GM12878 (cell line): ENCODE measurements at regions not wholly inside any gene's neighbourhood (a gene's known extent, or its start where the extent isn't known, plus 50 kb on each side); places are given as distances from the start of the nearest gene placed in this dataset.

Source experiments
- ATAC-seq: fragments of 200-7000 bp; cut with Tn5 transposase; 3 replicates; pipeline ENCODE4 v1.9.1; 2020; ENCODE audit warnings: mild to moderate bottlenecking, moderate library complexity
- BruUV-seq: library from RNA; stranded (reverse); fragments of 400-500 nt; replicated peaks from 2 replicates; lab custom pipeline; 2021; lab: Mats Ljungman, UMichigan
- CTCF ChIA-PET: fragments of 300-600 bp; sonication (Branson Sonifier 250); formaldehyde crosslinking; extraction: SDS; loops from one replicate; lab custom pipeline; 2021; ENCODE audit warnings: inconsistent platforms; lab: Yijun Ruan, JAX
- POLR2A ChIA-PET: fragments of 350-600 bp; formaldehyde crosslinking; extraction: SDS; loops from one replicate; lab custom pipeline; 2021; ENCODE audit warnings: inconsistent platforms; lab: Charles Lee
- RAD21 ChIA-PET: fragments of 300-600 bp; sonication (Branson Sonifier 250); formaldehyde crosslinking; loops from one replicate; lab custom pipeline; 2023; ENCODE audit warnings: antibody characterized with exemption; ENCODE audit not compliant: unreplicated experiment; lab: Charles Lee
- SMC1A ChIA-PET: fragments of 300-600 bp; sonication (Branson Sonifier 250); formaldehyde crosslinking; loops from one replicate; lab custom pipeline; 2023; ENCODE audit not compliant: unreplicated experiment, uncharacterized antibody; lab: Charles Lee
- DNase-seq: peaks from one replicate; pipeline ENCODE4 v3.0.0-alpha.2; 2011; ENCODE audit warnings: low read depth, low spot score
- FAIRE-seq: peaks from 3 replicates; lab custom pipeline; 2011; peaks lifted over from hg19 to GRCh38; lab: Jason Lieb, UNC
- H2AFZ ChIP-seq: 2 replicates; pipeline ENCODE4 v1.6.0; 2011; ENCODE audit warnings: low read depth, low read length, control low read depth; ENCODE audit not compliant: control insufficient read depth
- H3K27ac ChIP-seq: 2 replicates; pipeline ENCODE4 v1.5.1; 2011; ENCODE audit warnings: control low read depth; ENCODE audit not compliant: control insufficient read depth, insufficient read depth
- H3K27me3 ChIP-seq, 2 experiments: replicated peaks in 1 of 2; 2 replicates each; pipeline versions ENCODE4 v1.6.0 to v1.6.1; 2011; ENCODE audit warnings: low read length in 1 of 2; ENCODE audit not compliant: control insufficient read depth in 2 of 2, insufficient read depth in 2 of 2
- H3K36me3 ChIP-seq, 2 experiments: 2 replicates each; pipeline ENCODE4 v1.5.1; 2011; ENCODE audit warnings: low read length in 1 of 2; ENCODE audit not compliant: control insufficient read depth in 2 of 2, insufficient read depth in 2 of 2
- H3K4me1 ChIP-seq: 2 replicates; pipeline ENCODE4 v1.6.1; 2011; ENCODE audit warnings: mild to moderate bottlenecking, low read length, moderate library complexity, mixed read lengths; ENCODE audit not compliant: control insufficient read depth, insufficient read depth
- H3K4me2 ChIP-seq: 2 replicates; pipeline ENCODE4 v1.6.0; 2011; ENCODE audit warnings: control low read depth; ENCODE audit not compliant: control insufficient read depth, insufficient read depth
- H3K4me3 ChIP-seq: fragments of 200-600 bp; sonication (generic); 2 replicates; pipeline ENCODE4 v1.5.1; 2016
- H3K79me2 ChIP-seq: 2 replicates; pipeline ENCODE4 v1.6.0; 2011; ENCODE audit warnings: low read length; ENCODE audit not compliant: control insufficient read depth, insufficient read depth
- H3K9ac ChIP-seq: 2 replicates; pipeline ENCODE4 v1.8.0; 2011; ENCODE audit warnings: low read length, control low read depth, mixed read lengths; ENCODE audit not compliant: control insufficient read depth, insufficient read depth
- H3K9me3 ChIP-seq: replicated peaks from 3 replicates; pipeline ENCODE4 v1.5.1; 2011; ENCODE audit warnings: mild to moderate bottlenecking, low read length; ENCODE audit not compliant: control insufficient read depth, insufficient read depth
- H4K20me1 ChIP-seq: 2 replicates; pipeline ENCODE4 v1.6.0; 2011; ENCODE audit not compliant: control insufficient read depth, insufficient read depth
- BCL11A ChIP-seq: IDR thresholded peaks from 2 replicates; pipeline ENCODE4 v1.6.1; 2011; ENCODE audit warnings: low read depth, low read length
- ELK1 ChIP-seq: IDR thresholded peaks from 2 replicates; pipeline ENCODE4 v1.6.1; 2012; ENCODE audit warnings: low read depth, low read length, improper control_type of control experiment
- EP300 ChIP-seq, 2 experiments: fragments of 150-350 bp in 1 of 2; IDR thresholded peaks; 2 replicates each; pipeline ENCODE4 v1.6.1; 2011 to 2012; ENCODE audit warnings: low read depth in 2 of 2, low read length in 2 of 2, borderline replicate concordance in 1 of 2, improper control_type of control experiment in 1 of 2, inconsistent platforms in 1 of 2; ENCODE audit not compliant: control insufficient read depth in 1 of 2
- IRF3 ChIP-seq: fragments of 450-650 bp; IDR thresholded peaks from 2 replicates; pipeline ENCODE4 v1.6.1; 2014; ENCODE audit warnings: mild to moderate bottlenecking
- PAX5 ChIP-seq: IDR thresholded peaks from 2 replicates; pipeline ENCODE4 v1.6.1; 2011; ENCODE audit warnings: low read depth, low read length, borderline replicate concordance
- RAD21 ChIP-seq: IDR thresholded peaks from 2 replicates; pipeline ENCODE4 v1.6.1; 2011; ENCODE audit warnings: mild to moderate bottlenecking, low read depth, low read length, moderate library complexity; ENCODE audit not compliant: insufficient read depth
- SREBF1 ChIP-seq: IDR thresholded peaks from 2 replicates; pipeline ENCODE4 v1.6.1; 2012; ENCODE audit warnings: mild to moderate bottlenecking, low read length
- STAT3 ChIP-seq: IDR thresholded peaks from 2 replicates; pipeline ENCODE4 v1.6.1; 2011; ENCODE audit warnings: low read depth, low read length, improper control_type of control experiment
- USF2 ChIP-seq: IDR thresholded peaks from 2 replicates; pipeline ENCODE4 v1.6.1; 2011; ENCODE audit warnings: low read depth, low read length, improper control_type of control experiment, borderline replicate concordance
- ZBTB33 ChIP-seq: fragments of 450-650 bp; IDR thresholded peaks from 2 replicates; pipeline ENCODE4 v1.6.1; 2017; ENCODE audit warnings: mild to moderate bottlenecking
- WGBS: methylation state at CpG from one replicate; pipeline ENCODE4 v1.1.6; 2016; ENCODE audit warnings: low lambda C conversion rate; ENCODE audit not compliant: insufficient replicate concordance, insufficient coverage; ENCODE audit errors: missing lambda C conversion rate; 5-methylcytosine and 5-hydroxymethylcytosine counted together
- in situ Hi-C: fragments of 300-500 bp; cut with MboI; formaldehyde crosslinking; loops from 9 replicates; pipeline ENCODE4 v1.14.3; 2018; ENCODE audit warnings: mixed read lengths
- intact Hi-C: fragments of 100-400 bp; cut with micrococcal nuclease; formaldehyde crosslinking; loops from one replicate; pipeline ENCODE4 v1.14.2; 2022; ENCODE audit not compliant: unreplicated experiment
- TF ChIP-seq, protein P1 (sequence below): fragments of 450-650 bp; IDR thresholded peaks from 2 replicates; pipeline ENCODE4 v1.6.1; 2017; ENCODE audit warnings: mild to moderate bottlenecking, moderate library complexity

DNA sequence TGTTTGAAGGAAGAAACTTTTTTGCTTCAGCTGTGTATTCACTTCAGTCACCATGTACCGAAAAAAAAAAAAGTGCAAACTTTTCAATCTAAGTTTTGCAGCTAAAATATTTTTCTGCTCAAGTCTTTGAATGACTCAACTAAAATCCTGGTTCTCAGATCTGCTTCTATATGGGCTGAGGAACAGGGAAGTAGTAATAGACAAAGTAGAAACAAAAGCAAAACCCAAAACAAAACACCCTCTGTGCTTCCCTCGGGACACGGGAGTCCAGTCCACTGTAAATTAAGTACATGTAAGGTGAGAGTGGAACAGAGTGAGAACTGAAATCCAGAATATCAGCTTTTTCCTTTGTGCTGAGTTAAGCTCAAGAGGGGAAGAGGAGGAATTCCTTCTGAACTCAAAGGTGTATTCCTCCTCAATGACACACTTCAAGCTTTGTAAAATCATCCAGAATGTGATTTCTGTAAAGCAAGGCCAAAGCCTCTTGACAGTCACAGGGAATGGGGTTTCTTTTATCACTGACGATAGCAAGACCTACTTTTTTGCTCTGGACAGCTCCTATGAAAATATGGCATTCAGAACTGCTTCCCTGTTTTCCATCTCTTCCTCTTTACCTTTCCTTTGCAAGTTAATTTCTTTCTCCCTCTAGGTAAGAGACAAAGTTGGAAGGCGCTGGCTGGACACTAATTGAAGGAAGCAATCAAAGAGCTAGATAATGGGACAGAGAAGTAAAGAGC, 433.5 kb upstream of the MMADHC start:
- intact Hi-C loops (no loop called here), in situ Hi-C loops (no loop called here)
- H4K20me1 ChIP-seq: no peaks in the 10 kb centered on the region
- no peak overlapping the region for H3K9ac ChIP-seq
- no peak overlapping the region for H3K27ac ChIP-seq
- SMC1A ChIA-PET: interaction anchor here (0.6 to 1.2 kb wide), 3 partner anchors 44 to 580 kb away, joined by 3 read pairs; no protein-coding TSS in a partner anchor
- H3K4me3 ChIP-seq: no peak overlapping the region
- no peaks in the 10 kb centered on the region for H3K4me1 ChIP-seq
- TF ChIP-seq ZBTB33 (no peak), PAX5 (no peak), RAD21 (no peak), STAT3 (no peak), BCL11A (no peak), SREBF1 (no peak), ELK1 (no peak), EP300 (IDR thresholded peaks at IDR 0.05; ENCODE audit: borderline replicate concordance in 1 of 2, control insufficient read depth in 1 of 2, low read depth in 2 of 2, low read length in 2 of 2) (no peak), IRF3 (no peak), USF2 (no peak)
- TF ChIP-seq, protein P1, sequence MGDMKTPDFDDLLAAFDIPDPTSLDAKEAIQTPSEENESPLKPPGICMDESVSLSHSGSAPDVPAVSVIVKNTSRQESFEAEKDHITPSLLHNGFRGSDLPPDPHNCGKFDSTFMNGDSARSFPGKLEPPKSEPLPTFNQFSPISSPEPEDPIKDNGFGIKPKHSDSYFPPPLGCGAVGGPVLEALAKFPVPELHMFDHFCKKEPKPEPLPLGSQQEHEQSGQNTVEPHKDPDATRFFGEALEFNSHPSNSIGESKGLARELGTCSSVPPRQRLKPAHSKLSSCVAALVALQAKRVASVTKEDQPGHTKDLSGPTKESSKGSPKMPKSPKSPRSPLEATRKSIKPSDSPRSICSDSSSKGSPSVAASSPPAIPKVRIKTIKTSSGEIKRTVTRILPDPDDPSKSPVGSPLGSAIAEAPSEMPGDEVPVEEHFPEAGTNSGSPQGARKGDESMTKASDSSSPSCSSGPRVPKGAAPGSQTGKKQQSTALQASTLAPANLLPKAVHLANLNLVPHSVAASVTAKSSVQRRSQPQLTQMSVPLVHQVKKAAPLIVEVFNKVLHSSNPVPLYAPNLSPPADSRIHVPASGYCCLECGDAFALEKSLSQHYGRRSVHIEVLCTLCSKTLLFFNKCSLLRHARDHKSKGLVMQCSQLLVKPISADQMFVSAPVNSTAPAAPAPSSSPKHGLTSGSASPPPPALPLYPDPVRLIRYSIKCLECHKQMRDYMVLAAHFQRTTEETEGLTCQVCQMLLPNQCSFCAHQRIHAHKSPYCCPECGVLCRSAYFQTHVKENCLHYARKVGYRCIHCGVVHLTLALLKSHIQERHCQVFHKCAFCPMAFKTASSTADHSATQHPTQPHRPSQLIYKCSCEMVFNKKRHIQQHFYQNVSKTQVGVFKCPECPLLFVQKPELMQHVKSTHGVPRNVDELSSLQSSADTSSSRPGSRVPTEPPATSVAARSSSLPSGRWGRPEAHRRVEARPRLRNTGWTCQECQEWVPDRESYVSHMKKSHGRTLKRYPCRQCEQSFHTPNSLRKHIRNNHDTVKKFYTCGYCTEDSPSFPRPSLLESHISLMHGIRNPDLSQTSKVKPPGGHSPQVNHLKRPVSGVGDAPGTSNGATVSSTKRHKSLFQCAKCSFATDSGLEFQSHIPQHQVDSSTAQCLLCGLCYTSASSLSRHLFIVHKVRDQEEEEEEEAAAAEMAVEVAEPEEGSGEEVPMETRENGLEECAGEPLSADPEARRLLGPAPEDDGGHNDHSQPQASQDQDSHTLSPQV: no peak
- DNase-seq (no peak), ATAC-seq (peak; percentile 56), FAIRE-seq (no peak)
- WGBS: 32% methylated on average over 5 of the region's 5 CpGs
- CTCF ChIA-PET: interaction anchor here (1.2 kb wide), 1 partner anchor 456 kb away, joined by 3 read pairs; no protein-coding TSS in a partner anchor
- H3K4me2 ChIP-seq: peak overlapping the region; percentile 25; the same call in 1 of the 2 replicates
- no peaks in the 10 kb centered on the region for H3K9me3 ChIP-seq
- H3K27me3 ChIP-seq: no peaks in the 10 kb centered on the region
- POLR2A ChIA-PET: no interaction called here
- H3K36me3 ChIP-seq: no peaks in the 10 kb centered on the region
- H3K79me2 ChIP-seq: no peaks in the 10 kb centered on the region
- BruUV-seq: no TSS peak
- peak overlapping the region; percentile 23; the same call in 1 of the 2 replicates for H2AFZ ChIP-seq
- RAD21 ChIA-PET: no interaction called here
